ENCODE measurements at regions not wholly inside any gene's neighbourhood (a gene's known extent, or its start where the extent isn't known, plus 50 kb on each side); places are given as distances from the start of the nearest gene placed in this dataset.
"Not testable (repeated sequence)": the region's sequence is repeated elsewhere in the genome, so short reads cannot be mapped to it uniquely, and the experiment has no call there.

DNA sequence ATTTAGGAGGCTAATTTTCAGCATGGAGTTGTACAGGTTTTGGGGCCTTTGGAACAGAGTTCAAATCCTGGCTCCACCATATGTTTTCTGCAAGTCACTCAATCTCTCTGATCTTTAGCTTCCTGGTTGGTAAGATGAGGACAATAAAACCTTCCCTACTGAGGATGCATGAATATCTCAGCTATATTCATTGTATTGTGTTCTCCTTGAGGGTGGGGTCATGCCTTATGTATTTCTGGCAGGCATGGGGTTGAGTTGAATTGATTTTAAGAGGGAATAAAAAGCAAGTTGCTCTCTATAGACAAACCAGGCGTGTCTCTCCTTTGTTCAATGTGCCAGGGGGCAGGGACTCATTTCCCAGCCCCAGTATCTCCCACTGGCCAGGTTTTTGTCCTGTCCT lies 173.1 kb downstream of the C12orf75 start:
- TF ChIP-seq, protein P1, sequence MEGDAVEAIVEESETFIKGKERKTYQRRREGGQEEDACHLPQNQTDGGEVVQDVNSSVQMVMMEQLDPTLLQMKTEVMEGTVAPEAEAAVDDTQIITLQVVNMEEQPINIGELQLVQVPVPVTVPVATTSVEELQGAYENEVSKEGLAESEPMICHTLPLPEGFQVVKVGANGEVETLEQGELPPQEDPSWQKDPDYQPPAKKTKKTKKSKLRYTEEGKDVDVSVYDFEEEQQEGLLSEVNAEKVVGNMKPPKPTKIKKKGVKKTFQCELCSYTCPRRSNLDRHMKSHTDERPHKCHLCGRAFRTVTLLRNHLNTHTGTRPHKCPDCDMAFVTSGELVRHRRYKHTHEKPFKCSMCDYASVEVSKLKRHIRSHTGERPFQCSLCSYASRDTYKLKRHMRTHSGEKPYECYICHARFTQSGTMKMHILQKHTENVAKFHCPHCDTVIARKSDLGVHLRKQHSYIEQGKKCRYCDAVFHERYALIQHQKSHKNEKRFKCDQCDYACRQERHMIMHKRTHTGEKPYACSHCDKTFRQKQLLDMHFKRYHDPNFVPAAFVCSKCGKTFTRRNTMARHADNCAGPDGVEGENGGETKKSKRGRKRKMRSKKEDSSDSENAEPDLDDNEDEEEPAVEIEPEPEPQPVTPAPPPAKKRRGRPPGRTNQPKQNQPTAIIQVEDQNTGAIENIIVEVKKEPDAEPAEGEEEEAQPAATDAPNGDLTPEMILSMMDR (IDR thresholded peaks at IDR 0.05; ENCODE audit: extremely low read depth, insufficient read depth, missing control alignments) = no peak
- in situ Hi-C loops (cut with MboI; ENCODE audit: low pct_unique_long_range_greater_than_20kb, low sequenced_read_pairs, unreplicated experiment) = no loop called here
- DNase-seq (ENCODE audit: low spot score) = no peak

GRCh38 chr12:105504286-105504685 lies 173.8 kb downstream of the C12orf75 start:
- in situ Hi-C loops (cut with MboI; ENCODE audit: low pct_unique_long_range_greater_than_20kb, low sequenced_read_pairs, unreplicated experiment) = no loop called here
- TF ChIP-seq, protein P1 (IDR thresholded peaks at IDR 0.05; ENCODE audit: extremely low read depth, insufficient read depth, missing control alignments) = peak; percentile 12
- DNase-seq (ENCODE audit: low spot score) = no peak

GRCh38 chr12:105506678-105507310 lies 176.3 kb downstream of the C12orf75 start:
- no peak for DNase-seq (ENCODE audit: low spot score)
- in situ Hi-C loops (cut with MboI; ENCODE audit: low pct_unique_long_range_greater_than_20kb, low sequenced_read_pairs, unreplicated experiment) = no loop called here
- TF ChIP-seq, protein P1 (IDR thresholded peaks at IDR 0.05; ENCODE audit: extremely low read depth, insufficient read depth, missing control alignments) = no peak

DNA sequence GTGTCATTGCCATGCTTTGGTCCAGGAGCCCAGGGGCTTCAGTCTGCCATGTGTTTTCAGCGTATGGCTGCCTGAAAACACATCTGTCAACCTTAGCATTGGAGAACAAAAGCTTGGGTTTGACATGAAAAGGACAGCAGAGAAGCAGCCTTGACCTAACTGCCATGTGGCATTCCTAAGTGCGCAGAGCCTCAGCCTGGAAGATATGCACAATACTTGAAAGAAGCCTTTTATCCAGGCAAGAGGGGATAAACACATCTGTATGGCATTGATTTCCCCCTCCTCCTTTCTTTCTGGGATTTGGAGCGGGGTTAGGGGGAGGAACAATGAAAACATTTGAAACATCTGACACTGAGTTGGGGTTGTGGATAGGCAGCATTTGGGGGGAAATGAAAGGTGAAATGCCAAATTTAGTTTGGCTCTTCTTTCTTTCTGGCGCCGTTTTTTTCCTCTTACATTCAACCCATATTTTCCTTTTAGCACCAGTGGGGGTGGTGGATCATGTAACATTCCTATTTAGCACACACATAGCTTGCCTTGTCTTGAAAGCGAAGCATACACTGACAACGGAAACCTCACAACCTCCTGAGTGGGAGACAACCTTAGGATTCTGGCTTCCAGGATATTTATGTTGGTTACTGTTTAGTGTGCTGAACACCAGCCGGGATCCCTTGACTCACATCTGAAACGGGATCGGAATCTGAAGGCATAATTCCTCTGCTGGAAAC lies 177.0 kb downstream of the C12orf75 start:
- in situ Hi-C loops (cut with MboI; ENCODE audit: low pct_unique_long_range_greater_than_20kb, low sequenced_read_pairs, unreplicated experiment) = no loop called here
- TF ChIP-seq, protein P1 (IDR thresholded peaks at IDR 0.05; ENCODE audit: extremely low read depth, insufficient read depth, missing control alignments) = no peak
- DNase-seq (ENCODE audit: low spot score) = no peak

DNA sequence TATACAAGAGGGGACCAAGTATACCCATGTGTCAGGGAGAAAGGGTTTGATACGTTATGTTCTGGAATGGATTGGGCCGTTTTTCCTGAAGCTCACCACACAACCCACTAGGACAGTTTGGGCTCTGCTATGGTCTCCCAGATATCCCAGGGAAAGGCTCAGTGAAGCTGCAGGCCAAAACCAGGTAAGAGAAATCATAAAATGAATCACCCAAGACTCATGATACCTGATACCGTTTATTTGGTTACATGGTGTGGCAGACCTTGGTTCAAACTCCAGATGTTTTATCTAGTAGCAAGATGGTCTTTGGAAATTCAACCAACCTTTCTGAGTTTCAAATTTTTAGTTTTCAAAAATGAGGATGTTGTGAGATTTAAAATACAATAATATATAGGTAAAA lies 177.6 kb downstream of the C12orf75 start:
- in situ Hi-C loops (cut with MboI; ENCODE audit: low pct_unique_long_range_greater_than_20kb, low sequenced_read_pairs, unreplicated experiment) = no loop called here
- TF ChIP-seq, protein P1 (IDR thresholded peaks at IDR 0.05; ENCODE audit: extremely low read depth, insufficient read depth, missing control alignments) = no peak
- DNase-seq (ENCODE audit: low spot score) = no peak

- in situ Hi-C loops (cut with MboI; ENCODE audit: low pct_unique_long_range_greater_than_20kb, low sequenced_read_pairs, unreplicated experiment) = no loop called here
- TF ChIP-seq, protein P1 (IDR thresholded peaks at IDR 0.05; ENCODE audit: extremely low read depth, insufficient read depth, missing control alignments) = no peak
- no peak for DNase-seq (ENCODE audit: low spot score)
Measured at GRCh38 chr12:105510526-105510925, 180.0 kb downstream of the C12orf75 start.

DNA sequence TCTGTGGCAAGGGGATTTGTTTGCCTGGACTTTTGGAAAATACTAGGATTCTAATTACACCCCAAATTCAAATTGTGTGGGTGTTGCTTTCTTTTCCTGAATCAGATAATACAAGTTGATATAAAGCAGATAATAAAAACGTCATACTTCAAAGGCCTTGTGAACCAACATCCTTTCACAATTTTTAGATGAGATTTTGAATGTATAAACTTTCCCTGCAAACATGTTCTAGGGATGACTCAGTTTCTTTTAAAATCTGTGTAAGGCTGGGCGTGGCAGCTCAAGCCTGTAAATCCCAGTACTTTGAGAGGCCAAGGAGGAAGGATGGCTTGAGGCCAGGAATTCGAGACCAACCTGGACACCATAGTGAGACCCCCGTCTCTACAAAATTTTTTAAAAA lies 182.4 kb downstream of the C12orf75 start:
- in situ Hi-C loops (cut with MboI; ENCODE audit: low pct_unique_long_range_greater_than_20kb, low sequenced_read_pairs, unreplicated experiment); DNase-seq (ENCODE audit: low spot score): not testable (repeated sequence)

All from GM13977 (cell line).